ENCODE measurements at regions not wholly inside any gene's neighbourhood (a gene's known extent, or its start where the extent isn't known, plus 50 kb on each side); places are given as distances from the start of the nearest gene placed in this dataset.
A peak's percentile ranks its signal among the peaks of the same experiment; 100 is the strongest.

DNA sequence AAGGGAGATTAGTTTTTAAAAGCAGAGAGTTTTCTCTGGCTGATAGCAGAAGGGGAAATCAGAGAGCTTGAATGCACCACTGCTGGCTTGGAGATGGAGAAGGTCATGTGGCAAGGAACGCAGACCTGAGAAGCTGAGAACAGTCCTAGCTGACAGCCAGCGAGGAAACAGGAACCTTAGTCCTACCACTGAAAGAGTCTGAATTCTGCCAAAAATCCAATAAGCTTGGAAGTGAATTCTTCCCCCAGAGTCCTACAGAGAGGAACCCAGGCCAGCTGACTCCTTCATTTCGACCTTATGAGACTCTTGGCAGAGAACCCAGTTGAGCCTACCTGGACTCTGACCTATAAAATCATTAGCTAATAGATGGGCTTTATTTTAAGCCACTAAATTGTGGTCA lies 371.9 kb upstream of the TNP1 start:
- no peaks in the 10 kb centered on the region for H3K4me1 Mint-ChIP-seq (ENCODE audit: low read depth)
- peaks cover 6% of the 10 kb centered on the region for H3K9me3 Mint-ChIP-seq
- peaks cover 20% of the 10 kb centered on the region for H3K27me3 Mint-ChIP-seq (ENCODE audit: low read depth)
- no peak overlapping the region for H3K27ac Mint-ChIP-seq
- H3K36me3 Mint-ChIP-seq (ENCODE audit: low read depth): peaks cover 2% of the 10 kb centered on the region
- H3K4me3 Mint-ChIP-seq: no peak overlapping the region

DNA sequence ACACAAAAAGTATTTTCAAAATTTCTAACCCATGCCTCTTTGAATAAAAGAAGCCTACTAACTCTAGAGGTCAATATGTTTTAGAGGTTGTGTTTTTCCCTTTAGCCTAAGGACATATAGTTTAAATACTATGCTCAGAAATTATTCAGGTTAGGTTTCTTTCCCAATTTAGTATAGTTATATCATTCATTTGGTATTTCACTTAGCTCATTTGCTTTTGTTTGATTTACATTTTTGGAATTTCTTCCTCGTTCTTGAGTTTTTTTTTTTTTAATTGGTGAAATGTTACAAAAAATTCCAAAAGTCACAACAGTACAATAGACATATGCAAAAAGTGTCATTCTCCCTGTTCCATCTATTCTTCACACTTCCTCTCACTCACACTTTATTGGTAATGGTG lies 371.3 kb upstream of the TNP1 start:
- H3K4me3 Mint-ChIP-seq: no peak overlapping the region
- H3K4me1 Mint-ChIP-seq (ENCODE audit: low read depth): no peaks in the 10 kb centered on the region
- H3K36me3 Mint-ChIP-seq (ENCODE audit: low read depth): no peaks in the 10 kb centered on the region
- peaks cover 15% of the 10 kb centered on the region for H3K27me3 Mint-ChIP-seq (ENCODE audit: low read depth)
- H3K9me3 Mint-ChIP-seq: peaks cover 1% of the 10 kb centered on the region
- no peak overlapping the region for H3K27ac Mint-ChIP-seq

DNA sequence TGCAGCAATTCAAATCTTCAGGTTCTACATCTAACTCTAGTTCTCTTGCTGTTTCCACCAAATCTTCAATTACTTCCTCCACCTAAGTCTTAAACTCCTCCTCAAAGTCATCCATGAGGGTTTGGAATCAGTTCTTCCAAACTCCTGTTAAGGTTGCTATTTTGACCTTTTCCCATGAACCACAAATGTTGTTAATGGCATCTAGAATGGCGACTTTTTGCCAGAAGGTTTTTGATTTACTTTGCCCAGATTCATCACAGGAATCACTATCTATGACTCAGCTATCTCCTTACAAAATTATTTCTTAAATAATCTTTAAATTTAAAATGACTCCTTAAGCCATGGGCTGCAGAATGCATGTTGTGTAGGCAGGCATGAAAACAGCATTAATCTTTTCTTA lies 368.9 kb upstream of the TNP1 start:
- H3K36me3 Mint-ChIP-seq (ENCODE audit: low read depth): peaks cover 10% of the 10 kb centered on the region
- H3K27me3 Mint-ChIP-seq (ENCODE audit: low read depth): peaks cover 4% of the 10 kb centered on the region
- H3K27ac Mint-ChIP-seq: no peak overlapping the region
- peaks cover 6% of the 10 kb centered on the region for H3K9me3 Mint-ChIP-seq
- H3K4me1 Mint-ChIP-seq (ENCODE audit: low read depth): peaks cover 6% of the 10 kb centered on the region
- no peak overlapping the region for H3K4me3 Mint-ChIP-seq

DNA sequence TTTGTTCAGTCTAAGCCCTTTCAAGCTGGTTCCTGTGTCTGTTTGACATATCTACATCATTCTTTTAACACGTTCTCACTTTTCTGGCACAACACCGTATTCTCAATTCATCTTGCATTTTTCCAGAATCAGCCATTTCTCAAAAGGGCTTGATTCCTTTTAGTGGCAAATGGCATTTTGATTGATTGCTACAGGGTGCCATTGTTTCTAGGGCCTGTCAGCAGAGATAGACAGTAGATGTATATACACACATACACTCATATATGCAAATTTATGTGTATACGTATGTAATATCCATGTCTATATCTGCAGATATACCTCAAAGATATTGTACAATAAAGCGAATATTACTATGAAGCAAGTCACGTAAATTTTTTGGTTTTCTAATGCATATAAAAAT lies 367.9 kb upstream of the TNP1 start:
- Mint-ChIP-seq H3K27ac (no peak overlapping the region), H3K4me3 (no peak overlapping the region), H3K27me3 (ENCODE audit: low read depth) (peaks cover 4% of the 10 kb centered on the region), H3K9me3 (peaks cover 10% of the 10 kb centered on the region), H3K4me1 (ENCODE audit: low read depth) (peaks cover 16% of the 10 kb centered on the region), H3K36me3 (ENCODE audit: low read depth) (peaks cover 13% of the 10 kb centered on the region)

DNA sequence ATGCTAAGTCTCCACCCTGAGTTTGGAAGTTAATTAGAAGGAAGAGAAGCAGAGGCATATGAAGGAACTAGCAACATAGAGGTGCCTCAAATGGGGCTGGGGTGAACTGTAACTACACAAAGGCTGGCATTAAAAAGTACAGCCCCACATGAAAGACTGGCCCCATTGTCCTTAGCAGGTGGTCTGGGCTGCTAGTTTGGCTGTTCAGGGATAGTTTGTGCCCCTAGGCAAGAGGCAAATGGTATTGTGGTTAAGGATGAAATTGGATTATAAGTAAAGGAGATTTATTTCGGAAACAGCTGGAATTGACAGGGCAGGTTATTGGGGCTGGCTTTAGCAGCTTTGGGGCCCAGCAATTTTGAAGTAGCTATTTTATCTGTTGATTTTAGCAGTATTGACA lies 365.7 kb upstream of the TNP1 start:
- no peak overlapping the region for H3K4me3 Mint-ChIP-seq
- H3K27ac Mint-ChIP-seq: no peak overlapping the region
- H3K4me1 Mint-ChIP-seq (ENCODE audit: low read depth): peaks cover 24% of the 10 kb centered on the region
- H3K27me3 Mint-ChIP-seq (ENCODE audit: low read depth): peaks cover 4% of the 10 kb centered on the region
- H3K9me3 Mint-ChIP-seq: peaks cover 16% of the 10 kb centered on the region
- peaks cover 13% of the 10 kb centered on the region for H3K36me3 Mint-ChIP-seq (ENCODE audit: low read depth)

DNA sequence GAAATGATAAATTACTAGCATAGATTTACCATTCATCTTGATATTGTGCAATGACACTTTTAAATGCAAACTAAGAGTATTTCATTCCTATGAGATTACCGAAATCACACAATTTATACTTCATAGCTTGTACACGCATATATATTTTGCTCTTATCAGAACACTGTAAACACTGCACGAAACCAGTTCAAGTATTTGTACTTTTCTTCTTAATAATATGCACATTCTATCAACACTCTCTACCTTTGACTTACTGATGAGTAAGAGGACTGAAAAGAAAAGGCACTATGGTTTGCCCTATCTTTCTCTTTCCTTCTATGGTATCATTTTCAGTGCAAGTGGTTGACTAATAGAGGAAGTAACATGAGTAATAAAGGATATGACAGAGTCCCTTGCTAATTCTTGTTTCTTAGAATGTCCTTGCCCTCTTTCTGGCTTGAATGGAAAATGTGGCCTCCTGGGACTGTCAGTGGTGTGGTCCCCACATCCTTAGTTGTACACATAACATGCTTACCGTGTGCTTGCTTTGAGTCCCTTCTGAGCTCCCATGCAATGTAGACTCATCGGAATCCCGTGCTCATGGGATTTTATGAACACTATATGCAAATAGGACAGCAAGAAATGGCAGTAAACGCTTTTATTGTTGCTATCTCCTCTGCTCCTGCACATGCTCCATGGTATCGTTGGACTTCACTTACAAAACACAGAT lies 363.5 kb upstream of the TNP1 start:
- H3K9me3 Mint-ChIP-seq: peaks cover 16% of the 10 kb centered on the region
- peaks cover 37% of the 10 kb centered on the region for H3K4me1 Mint-ChIP-seq (ENCODE audit: low read depth)
- H3K4me3 Mint-ChIP-seq: peak overlapping the region; percentile 3
- H3K27me3 Mint-ChIP-seq (ENCODE audit: low read depth): peaks cover 6% of the 10 kb centered on the region
- H3K36me3 Mint-ChIP-seq (ENCODE audit: low read depth): peaks cover 14% of the 10 kb centered on the region
- H3K27ac Mint-ChIP-seq: peak overlapping the region; percentile 68

DNA sequence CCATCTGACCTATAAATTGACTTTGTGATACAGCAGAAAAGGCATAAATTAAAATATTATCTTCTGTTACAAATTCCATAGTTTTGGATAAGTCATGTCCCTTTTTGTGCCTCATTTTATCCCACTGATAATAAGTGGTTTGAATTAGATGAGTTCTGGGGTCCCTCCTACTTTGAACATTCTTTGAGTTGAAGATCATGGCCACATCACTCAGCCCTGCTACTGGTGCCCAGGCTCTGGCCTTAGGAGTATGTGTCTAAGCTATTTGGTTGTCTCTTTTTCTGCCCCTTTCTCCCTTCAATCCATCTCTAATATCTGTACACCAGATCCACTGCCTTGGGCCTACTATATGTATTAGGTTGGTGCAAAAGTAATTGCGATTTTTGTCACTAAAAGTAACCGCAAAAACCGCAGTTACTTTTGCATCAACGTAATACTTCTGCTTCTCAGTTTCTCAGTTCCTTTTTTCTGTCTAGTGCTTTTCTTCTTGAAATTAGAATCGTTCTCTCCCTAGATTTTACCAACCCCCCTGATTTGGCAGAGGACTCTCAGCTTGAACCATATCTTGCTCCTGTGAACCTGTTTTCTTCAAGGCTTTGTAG lies 362.5 kb upstream of the TNP1 start:
- Mint-ChIP-seq H3K9me3 (peaks cover 16% of the 10 kb centered on the region), H3K4me3 (peak overlapping the region; percentile 27), H3K27me3 (ENCODE audit: low read depth) (peaks cover 6% of the 10 kb centered on the region), H3K36me3 (ENCODE audit: low read depth) (peaks cover 14% of the 10 kb centered on the region), H3K4me1 (ENCODE audit: low read depth) (peaks cover 39% of the 10 kb centered on the region), H3K27ac (peak overlapping the region; percentile 68)

DNA sequence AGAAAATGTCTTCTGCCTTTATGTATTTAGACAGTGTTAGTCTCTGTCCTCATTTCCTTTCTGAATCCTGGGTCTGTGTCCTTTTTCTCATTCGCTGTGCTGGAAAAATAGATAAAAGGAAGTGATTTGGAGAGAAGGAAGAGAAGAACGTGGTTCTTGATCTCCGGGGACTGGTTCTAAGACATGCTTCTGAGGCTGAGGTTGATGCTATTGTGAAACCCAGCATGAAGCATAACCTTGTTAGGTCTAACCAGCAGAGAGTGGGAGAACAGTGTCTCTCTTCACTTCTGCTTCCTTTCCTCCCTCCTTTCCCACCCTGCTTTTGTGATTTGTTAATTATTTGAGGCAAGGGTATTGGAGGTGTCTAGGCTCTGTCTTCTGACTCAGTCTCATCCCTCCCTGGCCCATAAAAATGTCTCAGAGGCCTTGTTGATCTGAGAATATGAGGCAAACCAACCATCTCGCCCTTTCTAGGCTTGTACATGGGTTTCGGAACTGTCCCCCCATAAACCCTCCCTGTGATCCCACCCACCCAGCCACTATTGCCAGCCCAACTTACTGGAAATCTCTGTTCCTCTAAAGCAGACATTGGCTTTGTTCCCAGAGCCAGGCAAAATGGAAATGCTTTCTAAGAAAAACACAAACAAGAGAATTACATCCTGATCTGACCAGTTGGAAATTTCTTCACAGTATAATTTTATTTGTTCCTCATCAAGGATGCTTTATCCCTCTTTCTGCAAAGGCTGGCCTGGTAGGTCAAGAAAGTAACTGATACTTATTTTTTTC lies 360.6 kb upstream of the TNP1 start:
- peaks cover 6% of the 10 kb centered on the region for H3K27me3 Mint-ChIP-seq (ENCODE audit: low read depth)
- H3K27ac Mint-ChIP-seq: no peak overlapping the region

DNA sequence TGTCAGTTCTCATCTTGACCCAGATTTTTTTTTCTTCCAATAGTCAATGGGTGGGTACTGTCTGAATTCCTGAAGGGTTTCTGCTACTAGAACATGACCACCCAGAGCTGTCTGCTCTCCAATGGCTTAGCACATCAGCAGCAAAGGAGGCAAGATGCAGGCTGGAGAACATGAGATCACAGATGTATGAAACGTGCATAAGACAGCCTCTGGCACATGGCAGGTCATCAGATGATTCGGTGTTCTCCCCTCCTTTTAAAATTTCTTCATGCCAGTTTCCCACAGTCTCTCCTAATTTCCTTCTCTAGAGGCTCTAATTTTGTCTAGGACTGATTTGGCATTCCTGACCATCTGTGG lies 359.3 kb upstream of the TNP1 start:
- H3K36me3 Mint-ChIP-seq (ENCODE audit: low read depth): peaks cover 5% of the 10 kb centered on the region
- no peak overlapping the region for H3K27ac Mint-ChIP-seq
- peaks cover 35% of the 10 kb centered on the region for H3K4me1 Mint-ChIP-seq (ENCODE audit: low read depth)
- H3K27me3 Mint-ChIP-seq (ENCODE audit: low read depth): peaks cover 6% of the 10 kb centered on the region
- H3K9me3 Mint-ChIP-seq: peaks cover 13% of the 10 kb centered on the region
- no peak overlapping the region for H3K4me3 Mint-ChIP-seq

More for the DNA sequence above, 360.6 kb upstream of the TNP1 start:
- no peak overlapping the region for H3K4me3 Mint-ChIP-seq
- H3K9me3 Mint-ChIP-seq: peaks cover 16% of the 10 kb centered on the region
- peaks cover 36% of the 10 kb centered on the region for H3K4me1 Mint-ChIP-seq (ENCODE audit: low read depth)
- peaks cover 10% of the 10 kb centered on the region for H3K36me3 Mint-ChIP-seq (ENCODE audit: low read depth)

DNA sequence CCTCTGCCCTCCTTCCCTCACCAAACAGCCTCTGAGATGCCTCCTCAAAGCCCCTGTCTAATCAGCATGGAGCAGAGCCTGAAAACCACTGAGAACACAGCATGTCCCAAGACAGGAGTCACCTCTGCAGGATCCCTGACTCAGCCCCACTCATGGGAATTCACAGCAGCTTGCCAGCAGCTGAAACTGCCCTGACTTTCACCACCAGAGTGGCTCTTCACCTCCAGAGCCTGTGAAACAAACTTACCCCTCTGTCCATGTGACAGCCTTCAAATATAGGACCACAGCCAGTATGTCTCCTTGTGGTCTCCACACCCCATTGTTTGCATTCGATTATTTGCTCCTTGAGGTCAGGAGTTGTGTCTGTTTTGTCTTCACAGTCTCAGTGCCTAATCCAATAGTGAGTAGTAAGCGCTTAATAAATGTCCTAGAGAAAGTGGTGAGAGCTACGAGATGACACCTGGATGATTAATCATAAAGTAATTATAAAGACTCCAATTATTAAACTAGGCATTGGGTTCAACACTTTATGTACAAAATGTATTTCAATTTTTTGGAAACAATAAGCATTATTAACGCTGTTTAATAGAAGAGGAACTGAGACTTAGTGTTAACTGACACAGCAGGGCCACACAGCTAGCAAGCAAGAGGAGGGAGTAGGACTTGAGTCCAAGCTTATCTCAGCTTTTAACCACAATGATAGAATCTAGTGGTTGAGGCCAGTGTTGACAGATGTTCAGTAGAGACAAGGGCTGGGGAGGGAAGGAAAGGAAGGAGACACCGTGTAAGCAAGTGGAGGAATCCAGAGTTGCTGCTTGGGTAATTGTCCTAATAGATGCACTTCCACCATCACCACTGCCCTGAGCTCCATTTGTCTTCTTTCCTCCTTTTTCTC lies 358.7 kb upstream of the TNP1 start:
- Mint-ChIP-seq H3K27me3 (ENCODE audit: low read depth) (peaks cover 6% of the 10 kb centered on the region), H3K36me3 (ENCODE audit: low read depth) (peaks cover 2% of the 10 kb centered on the region), H3K4me1 (ENCODE audit: low read depth) (peaks cover 32% of the 10 kb centered on the region), H3K9me3 (peaks cover 7% of the 10 kb centered on the region), H3K4me3 (no peak overlapping the region), H3K27ac (no peak overlapping the region)

DNA sequence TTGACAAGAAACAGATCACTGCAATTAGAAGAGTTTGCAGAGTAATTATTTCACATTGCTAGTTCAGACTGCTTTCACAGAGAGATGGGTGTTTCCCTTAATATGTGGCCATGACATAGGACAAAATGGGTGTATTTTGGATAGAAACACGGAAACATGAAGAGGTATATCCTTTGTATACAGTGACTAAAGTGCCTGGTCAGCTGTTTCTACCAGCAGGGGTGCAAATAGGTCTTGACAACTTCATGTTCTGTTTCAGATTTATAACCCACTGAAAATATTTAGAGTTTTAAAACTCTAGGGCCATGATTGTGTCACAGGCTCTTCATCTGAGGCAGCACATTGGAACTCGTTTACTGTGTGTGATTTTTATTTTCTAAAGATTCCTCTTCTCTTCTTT lies 357.1 kb upstream of the TNP1 start:
- no peaks in the 10 kb centered on the region for H3K9me3 Mint-ChIP-seq
- no peak overlapping the region for H3K27ac Mint-ChIP-seq
- H3K36me3 Mint-ChIP-seq (ENCODE audit: low read depth): peaks cover 1% of the 10 kb centered on the region
- H3K4me3 Mint-ChIP-seq: no peak overlapping the region
- H3K4me1 Mint-ChIP-seq (ENCODE audit: low read depth): peaks cover 19% of the 10 kb centered on the region
- peaks cover 6% of the 10 kb centered on the region for H3K27me3 Mint-ChIP-seq (ENCODE audit: low read depth)

DNA sequence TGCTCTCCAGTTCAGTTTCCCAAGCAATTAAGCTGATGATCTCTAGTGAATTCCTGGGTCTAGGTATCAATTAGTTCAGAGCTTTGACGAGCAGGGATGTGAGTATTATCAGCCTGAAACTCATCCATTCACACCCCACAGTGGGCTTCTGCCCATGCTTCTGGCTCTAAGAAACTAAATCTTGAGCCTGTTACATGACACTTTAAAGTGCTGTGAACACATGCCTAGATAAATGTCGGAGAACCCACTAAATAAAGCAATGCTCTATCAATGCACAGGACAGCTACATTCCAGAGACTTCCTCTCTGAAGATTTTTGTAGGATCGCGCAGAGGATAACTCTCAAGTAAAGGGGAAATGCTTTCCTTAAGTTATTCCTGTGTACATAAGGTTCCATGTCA lies 356.5 kb upstream of the TNP1 start:
- Mint-ChIP-seq H3K9me3 (no peaks in the 10 kb centered on the region), H3K27ac (no peak overlapping the region), H3K4me3 (no peak overlapping the region), H3K4me1 (ENCODE audit: low read depth) (peaks cover 17% of the 10 kb centered on the region), H3K27me3 (ENCODE audit: low read depth) (peaks cover 8% of the 10 kb centered on the region), H3K36me3 (ENCODE audit: low read depth) (peaks cover 1% of the 10 kb centered on the region)

DNA sequence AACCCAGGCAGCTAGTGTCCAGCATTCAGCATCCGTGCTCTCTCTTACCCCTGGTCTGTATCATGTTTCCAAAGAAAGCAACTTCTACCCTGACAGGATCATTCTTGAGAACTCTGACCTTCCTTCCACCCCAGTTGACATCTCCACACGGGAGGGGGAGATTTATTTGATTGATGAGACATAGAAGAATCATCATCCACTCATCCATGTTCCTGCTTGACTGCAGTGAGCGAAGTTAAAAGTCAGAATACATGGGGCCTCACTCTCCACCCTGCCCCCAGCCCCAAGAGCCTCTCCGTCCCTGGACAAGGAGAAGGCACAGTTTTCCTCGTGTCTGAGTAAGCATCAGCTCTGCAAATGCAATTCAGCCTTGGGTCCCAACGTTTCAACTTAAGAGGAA lies 356.0 kb upstream of the TNP1 start:
- H3K4me3 Mint-ChIP-seq: no peak overlapping the region
- peaks cover 12% of the 10 kb centered on the region for H3K27me3 Mint-ChIP-seq (ENCODE audit: low read depth)
- H3K4me1 Mint-ChIP-seq (ENCODE audit: low read depth): peaks cover 17% of the 10 kb centered on the region
- peaks cover 4% of the 10 kb centered on the region for H3K9me3 Mint-ChIP-seq
- no peak overlapping the region for H3K27ac Mint-ChIP-seq
- H3K36me3 Mint-ChIP-seq (ENCODE audit: low read depth): peaks cover 1% of the 10 kb centered on the region

DNA sequence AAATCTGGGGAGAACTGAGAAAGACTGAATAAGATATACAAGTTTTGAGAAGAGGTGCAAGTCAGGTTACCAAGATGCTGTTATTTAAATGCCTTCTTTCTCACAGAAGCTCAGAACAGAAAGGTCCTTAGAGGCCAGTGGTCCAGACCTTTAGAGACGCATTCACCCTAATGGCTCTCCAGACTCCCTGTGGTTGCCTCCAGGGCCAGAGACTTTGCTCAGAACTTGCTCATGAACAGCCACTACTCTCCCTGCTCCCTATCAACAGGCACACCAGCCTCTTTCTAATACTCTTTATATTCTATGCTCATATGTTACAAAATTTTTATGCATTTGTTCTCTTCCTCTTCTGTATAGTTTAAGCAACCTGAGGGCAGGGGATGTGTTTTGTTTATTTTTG lies 349.0 kb upstream of the TNP1 start:
- Mint-ChIP-seq H3K27ac (no peak overlapping the region), H3K36me3 (ENCODE audit: low read depth) (no peaks in the 10 kb centered on the region), H3K9me3 (peaks cover 8% of the 10 kb centered on the region), H3K4me1 (ENCODE audit: low read depth) (no peaks in the 10 kb centered on the region), H3K4me3 (no peak overlapping the region), H3K27me3 (ENCODE audit: low read depth) (peaks cover 27% of the 10 kb centered on the region)

Data from T-helper 1 cell treated with Interleukin-12 subunit alpha and Interleukin-12 subunit beta and Interleukin-4 antibody, amounts not matched to agents 30 μg/mL and 1 μg/mL, for 36 hours (primary cell).